ENCODE measurements at regions not wholly inside any gene's neighbourhood (a gene's known extent, or its start where the extent isn't known, plus 50 kb on each side); places are given as distances from the start of the nearest gene placed in this dataset.

DNA sequence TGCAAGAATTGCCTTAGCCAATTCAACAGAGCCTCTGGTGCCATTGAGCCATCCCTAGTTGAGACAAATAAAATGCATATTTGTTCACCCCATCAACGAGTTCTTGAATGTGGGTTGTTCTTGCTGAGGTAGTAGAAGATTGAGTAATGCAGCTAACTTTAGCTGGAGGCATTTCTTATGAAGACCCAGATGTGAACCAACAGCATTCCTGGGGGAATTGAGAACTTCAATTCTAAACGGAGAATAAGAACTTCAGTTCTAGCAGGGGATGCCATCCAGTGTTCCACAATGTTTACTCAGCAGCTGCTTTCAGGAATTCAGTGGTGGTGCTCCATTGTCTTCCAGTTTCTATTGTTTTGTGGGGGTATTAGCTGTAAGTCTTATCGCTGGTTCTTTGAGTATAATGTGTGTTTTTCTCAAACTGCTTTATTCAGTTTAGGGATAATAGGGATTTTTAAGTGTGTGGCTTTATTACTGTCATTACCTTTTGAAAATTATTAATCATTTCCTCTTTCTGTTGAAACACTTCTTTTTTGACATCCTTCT is 1968.2 kb upstream of the NUDT12 start:
- Histone ChIP-seq H3K9me3 (0 out of 2 replicates have a peak, but pooled peaks cover 8% of the 10 kb centered on the region), H3K4me2 (no peak overlapping the region), H3K36me3 (no peaks in the 10 kb centered on the region), H4K20me1 (no peaks in the 10 kb centered on the region), H3K4me1 (no peaks in the 10 kb centered on the region), H3K4me3 (no peak overlapping the region), H3K27ac (no peak overlapping the region), H3K27me3 (no peaks in the 10 kb centered on the region), H3K9ac (no peak overlapping the region)
- TF ChIP-seq Cebpa-rat (IDR thresholded peaks at IDR 0.05), result no peak

DNA sequence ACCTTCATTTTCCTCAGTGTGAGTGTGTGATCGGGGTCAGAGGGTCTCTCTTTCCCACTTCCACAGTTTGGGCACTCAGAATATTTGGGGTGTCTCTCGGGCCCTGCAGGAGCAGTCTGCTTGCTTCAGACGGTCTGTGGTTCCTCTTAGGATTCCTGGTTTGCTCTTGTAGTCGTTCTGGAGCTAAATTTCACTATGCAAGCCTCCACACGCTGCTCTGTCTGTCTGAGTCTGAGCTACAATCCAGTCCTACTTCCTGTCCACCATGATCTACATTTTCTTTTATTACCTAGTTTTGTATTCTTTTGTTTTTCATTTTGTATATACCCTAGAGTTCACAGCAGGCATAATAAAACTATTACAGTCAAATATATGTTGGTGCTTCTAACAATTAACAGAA is 1967.3 kb upstream of the NUDT12 start:
- H3K4me1 ChIP-seq, result no peaks in the 10 kb centered on the region
- H3K27ac ChIP-seq, result no peak overlapping the region
- no peaks in the 10 kb centered on the region for H4K20me1 ChIP-seq
- no peak overlapping the region for H3K4me2 ChIP-seq
- TF ChIP-seq Cebpa-rat (IDR thresholded peaks at IDR 0.05), result no peak
- no peaks in the 10 kb centered on the region for H3K36me3 ChIP-seq
- H3K9me3 ChIP-seq, result 0 out of 2 replicates have a peak, but pooled peaks cover 8% of the 10 kb centered on the region
- no peaks in the 10 kb centered on the region for H3K27me3 ChIP-seq
- H3K9ac ChIP-seq, result no peak overlapping the region
- no peak overlapping the region for H3K4me3 ChIP-seq

DNA sequence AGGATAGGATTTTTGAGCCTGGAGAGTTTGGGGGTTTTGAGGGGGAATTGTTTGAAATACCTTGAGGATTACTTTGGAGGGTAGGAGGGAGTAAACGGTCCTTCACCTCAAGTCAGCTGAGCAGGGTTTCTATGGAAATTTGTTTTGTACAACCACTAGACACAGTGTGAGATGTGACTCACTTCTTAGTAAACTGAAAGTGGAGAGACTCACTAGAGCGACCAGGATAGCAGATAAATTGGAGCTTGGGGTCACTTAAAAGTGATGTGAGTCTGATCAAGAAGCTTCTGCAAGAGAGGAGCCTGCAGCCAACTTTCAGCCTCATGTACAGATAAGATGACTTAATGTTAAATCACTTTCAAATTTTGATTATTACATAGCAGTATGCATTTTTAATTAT is 1945.9 kb upstream of the NUDT12 start:
- Histone ChIP-seq H3K36me3 (no peaks in the 10 kb centered on the region), H3K4me2 (no peak overlapping the region), H4K20me1 (no peaks in the 10 kb centered on the region), H3K27me3 (no peaks in the 10 kb centered on the region), H3K4me3 (no peak overlapping the region), H3K9ac (no peak overlapping the region), H3K9me3 (no peaks in the 10 kb centered on the region), H3K27ac (no peak overlapping the region), H3K4me1 (no peaks in the 10 kb centered on the region)
- no peak for TF ChIP-seq Cebpa-rat (IDR thresholded peaks at IDR 0.05)

DNA sequence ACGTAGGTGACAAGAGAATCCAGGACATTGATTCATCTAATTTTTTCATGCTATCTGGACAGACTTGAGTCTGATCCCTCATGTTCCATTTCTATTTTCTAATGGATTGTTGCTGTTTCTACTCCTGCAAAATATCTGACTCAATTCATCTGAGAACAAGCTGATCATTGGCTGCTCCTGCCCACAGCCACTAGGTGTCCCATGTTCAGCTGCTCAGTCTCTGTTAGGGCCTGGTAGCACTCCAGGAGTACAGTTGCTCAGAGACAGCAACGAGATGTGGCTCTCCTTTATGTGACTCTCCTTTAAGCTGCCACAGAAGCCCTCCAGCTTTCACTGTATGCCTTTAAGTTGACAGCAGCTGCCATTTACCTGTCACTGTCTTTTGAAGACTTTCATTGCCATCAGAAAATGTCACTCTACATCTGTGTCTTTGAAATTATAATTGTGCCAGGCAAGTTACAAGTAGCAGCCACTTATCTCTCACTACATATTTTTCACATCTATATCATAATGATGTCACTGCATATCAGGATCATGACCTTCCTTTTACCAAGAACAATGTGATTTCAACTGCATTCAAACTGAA is 1944.2 kb upstream of the NUDT12 start:
- Histone ChIP-seq H3K36me3 (no peaks in the 10 kb centered on the region), H3K27ac (no peak overlapping the region), H3K4me3 (no peak overlapping the region), H3K4me1 (no peaks in the 10 kb centered on the region), H3K9ac (no peak overlapping the region), H4K20me1 (no peaks in the 10 kb centered on the region), H3K27me3 (no peaks in the 10 kb centered on the region), H3K4me2 (no peak overlapping the region), H3K9me3 (no peaks in the 10 kb centered on the region)
- no peak for TF ChIP-seq Cebpa-rat (IDR thresholded peaks at IDR 0.05)

DNA sequence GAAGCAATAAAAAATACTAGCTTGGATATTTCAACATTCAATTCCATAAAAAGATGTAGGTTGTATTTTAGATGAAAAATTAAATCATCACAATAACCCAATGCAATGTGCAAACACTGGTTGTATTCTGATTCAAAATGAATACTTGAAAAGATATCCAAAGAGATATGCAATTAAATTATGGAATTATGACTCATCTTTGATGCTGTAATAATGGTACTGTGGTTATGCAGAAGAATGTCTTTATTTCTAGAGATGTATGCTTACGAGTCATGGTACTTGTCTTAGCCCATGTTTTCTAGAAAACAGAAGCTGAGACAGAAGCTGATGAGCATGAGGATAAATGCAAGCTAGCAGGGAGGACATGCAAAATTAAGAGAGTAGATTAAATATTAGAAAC is 1941.4 kb upstream of the NUDT12 start:
- Histone ChIP-seq H3K9ac (no peak overlapping the region), H3K36me3 (no peaks in the 10 kb centered on the region), H3K4me3 (no peak overlapping the region), H3K4me2 (no peak overlapping the region), H3K4me1 (no peaks in the 10 kb centered on the region), H3K9me3 (no peaks in the 10 kb centered on the region), H3K27ac (no peak overlapping the region), H3K27me3 (no peaks in the 10 kb centered on the region), H4K20me1 (no peaks in the 10 kb centered on the region)
- no peak for TF ChIP-seq Cebpa-rat (IDR thresholded peaks at IDR 0.05)

DNA sequence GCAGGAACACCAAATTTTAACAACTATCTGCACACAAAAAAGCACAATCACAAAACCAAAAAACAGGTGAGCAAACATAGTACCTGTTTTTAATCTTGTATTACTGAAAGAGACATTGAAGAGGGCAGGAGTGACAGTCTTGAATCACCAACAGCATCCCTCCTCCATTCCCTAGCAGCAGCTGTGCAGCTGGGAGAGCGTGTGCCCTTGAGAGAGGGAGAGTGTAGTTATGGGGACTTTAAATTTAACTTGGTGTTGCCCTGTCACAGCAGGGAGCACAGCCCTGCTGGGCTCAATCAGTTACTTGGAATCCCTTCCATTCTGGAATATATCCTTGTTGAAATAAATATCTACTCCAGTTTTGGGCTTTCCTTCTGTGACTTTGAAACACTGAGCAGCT is 1938.7 kb upstream of the NUDT12 start:
- no peaks in the 10 kb centered on the region for H3K9me3 ChIP-seq
- TF ChIP-seq Cebpa-rat (IDR thresholded peaks at IDR 0.05), result no peak
- no peak overlapping the region for H3K4me2 ChIP-seq
- H3K4me1 ChIP-seq, result no peaks in the 10 kb centered on the region
- H3K4me3 ChIP-seq, result no peak overlapping the region
- H3K9ac ChIP-seq, result no peak overlapping the region
- H3K27ac ChIP-seq, result no peak overlapping the region
- no peaks in the 10 kb centered on the region for H4K20me1 ChIP-seq
- no peaks in the 10 kb centered on the region for H3K27me3 ChIP-seq
- H3K36me3 ChIP-seq, result no peaks in the 10 kb centered on the region

DNA sequence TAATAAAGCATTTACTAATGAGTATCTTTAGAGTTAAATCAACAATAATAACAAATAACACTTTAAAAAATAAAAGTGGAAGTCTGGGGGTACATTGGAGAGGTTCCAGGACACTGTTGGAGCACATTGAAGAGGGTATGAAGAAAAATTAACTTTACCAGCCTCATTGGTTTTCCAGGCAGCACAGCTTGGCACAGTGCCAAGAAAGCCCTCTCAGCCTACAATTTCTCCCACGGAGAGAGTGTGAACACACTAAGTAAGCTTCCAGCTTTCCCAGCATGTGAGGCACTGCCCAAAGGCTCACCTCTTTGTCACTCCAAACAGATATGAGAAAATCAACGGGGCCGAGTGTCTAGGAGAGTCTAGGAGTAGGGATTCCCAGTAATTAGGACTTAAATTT is 1912.8 kb upstream of the NUDT12 start:
- no peaks in the 10 kb centered on the region for H3K4me1 ChIP-seq
- H4K20me1 ChIP-seq, result no peaks in the 10 kb centered on the region
- 0 out of 2 replicates have a peak, but pooled peaks cover 6% of the 10 kb centered on the region for H3K9me3 ChIP-seq
- H3K4me3 ChIP-seq, result no peak overlapping the region
- no peaks in the 10 kb centered on the region for H3K27me3 ChIP-seq
- no peak for TF ChIP-seq Cebpa-rat (IDR thresholded peaks at IDR 0.05)
- H3K9ac ChIP-seq, result no peak overlapping the region
- H3K27ac ChIP-seq, result no peak overlapping the region
- no peaks in the 10 kb centered on the region for H3K36me3 ChIP-seq
- H3K4me2 ChIP-seq, result no peak overlapping the region

DNA sequence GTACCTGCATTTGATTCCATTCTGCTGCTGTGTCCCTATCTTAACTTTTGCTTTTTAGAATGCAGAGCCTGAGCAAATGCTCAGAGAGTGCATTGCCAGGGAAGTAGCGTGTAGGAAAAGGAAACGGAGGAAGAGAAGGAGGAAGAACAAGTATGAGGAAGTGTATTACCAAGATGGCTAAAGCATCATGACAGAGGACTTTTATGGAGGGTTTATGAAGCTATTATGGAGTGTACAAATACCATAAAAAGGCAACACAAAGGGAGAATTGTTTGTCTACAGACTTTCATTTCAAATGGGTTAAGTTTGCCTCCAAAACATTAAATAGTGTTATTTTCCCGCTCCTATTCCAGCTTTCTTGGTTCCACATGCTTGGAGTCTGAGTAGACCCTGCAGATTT is 1899.8 kb upstream of the NUDT12 start:
- no peaks in the 10 kb centered on the region for H3K4me1 ChIP-seq
- peaks cover 26% of the 10 kb centered on the region for H3K9me3 ChIP-seq
- no peaks in the 10 kb centered on the region for H3K27me3 ChIP-seq
- no peak overlapping the region for H3K9ac ChIP-seq
- no peak overlapping the region for H3K4me2 ChIP-seq
- no peaks in the 10 kb centered on the region for H3K36me3 ChIP-seq
- no peaks in the 10 kb centered on the region for H4K20me1 ChIP-seq
- no peak for TF ChIP-seq Cebpa-rat (IDR thresholded peaks at IDR 0.05)
- no peak overlapping the region for H3K27ac ChIP-seq
- no peak overlapping the region for H3K4me3 ChIP-seq

DNA sequence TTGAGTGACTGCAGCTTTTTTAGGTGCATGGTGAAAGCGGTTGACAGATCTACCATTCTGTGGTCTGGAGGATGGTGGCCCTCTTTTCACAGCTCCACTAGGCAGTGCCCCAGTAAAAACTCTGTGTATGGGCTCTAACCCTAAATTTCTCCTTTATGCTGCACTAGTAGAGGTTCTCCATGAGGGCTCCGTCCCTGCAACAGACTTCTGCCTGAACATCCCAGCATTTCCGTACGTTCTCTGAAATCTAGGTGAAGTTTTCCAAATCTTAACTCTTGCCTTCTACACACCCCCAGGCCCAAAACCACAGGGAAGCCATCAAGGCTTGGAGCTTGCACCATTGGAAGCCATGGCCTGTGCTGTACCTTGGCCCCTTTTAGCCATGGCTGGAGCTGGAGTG is 1898.1 kb upstream of the NUDT12 start:
- peaks cover 26% of the 10 kb centered on the region for H3K9me3 ChIP-seq
- no peak overlapping the region for H3K4me3 ChIP-seq
- no peak for TF ChIP-seq Cebpa-rat (IDR thresholded peaks at IDR 0.05)
- H3K27me3 ChIP-seq, result no peaks in the 10 kb centered on the region
- H3K27ac ChIP-seq, result no peak overlapping the region
- no peaks in the 10 kb centered on the region for H3K36me3 ChIP-seq
- H3K4me2 ChIP-seq, result no peak overlapping the region
- H3K9ac ChIP-seq, result no peak overlapping the region
- no peaks in the 10 kb centered on the region for H3K4me1 ChIP-seq
- no peaks in the 10 kb centered on the region for H4K20me1 ChIP-seq

DNA sequence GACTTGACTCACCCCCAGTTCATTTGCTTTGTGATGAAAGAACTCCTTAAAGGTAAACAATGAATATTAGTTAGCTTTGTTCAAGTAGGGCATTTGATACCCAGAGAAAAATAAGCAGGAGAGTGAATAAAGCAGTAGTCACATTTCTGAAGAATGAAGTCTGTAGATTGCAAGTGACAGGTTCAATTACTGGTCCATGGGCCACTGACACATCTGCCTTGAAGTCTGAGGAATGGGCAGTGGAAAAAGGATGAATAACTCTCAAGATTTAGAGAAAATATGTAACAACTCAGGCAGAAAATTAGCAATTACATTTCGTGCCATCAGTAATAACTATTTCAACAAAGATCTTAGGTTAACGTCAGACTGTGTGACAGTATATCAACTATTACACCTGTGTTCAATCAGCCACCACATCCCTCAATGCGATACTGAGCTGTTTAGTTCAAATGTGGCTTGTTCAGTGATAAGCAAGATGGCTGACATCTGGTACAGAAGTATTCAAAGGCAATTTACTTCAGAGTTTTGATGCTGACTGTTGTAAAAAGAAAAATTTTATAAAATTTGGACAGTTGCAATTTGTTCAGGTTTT is 1890.7 kb upstream of the NUDT12 start:
- no peak for TF ChIP-seq Cebpa-rat (IDR thresholded peaks at IDR 0.05)
- H3K9me3 ChIP-seq, result 0 out of 2 replicates have a peak, but pooled peaks cover 14% of the 10 kb centered on the region
- H4K20me1 ChIP-seq, result no peaks in the 10 kb centered on the region
- H3K27ac ChIP-seq, result no peak overlapping the region
- H3K36me3 ChIP-seq, result no peaks in the 10 kb centered on the region
- H3K4me2 ChIP-seq, result no peak overlapping the region
- no peaks in the 10 kb centered on the region for H3K27me3 ChIP-seq
- H3K4me3 ChIP-seq, result no peak overlapping the region
- no peak overlapping the region for H3K9ac ChIP-seq
- no peaks in the 10 kb centered on the region for H3K4me1 ChIP-seq
